HG03103 (cell line): ENCODE measurements at regions not wholly inside any gene's neighbourhood (a gene's known extent, or its start where the extent isn't known, plus 50 kb on each side); places are given as distances from the start of the nearest gene placed in this dataset.
"Not testable (repeated sequence)": the region's sequence is repeated elsewhere in the genome, so short reads cannot be mapped to it uniquely, and the experiment has no call there.

Source experiments
- ATAC-seq: cut with Tn5 transposase; IDR thresholded peaks from one replicate; pipeline ENCODE4 v1.9.1; 2021; ENCODE audit warnings: low read depth; ENCODE audit not compliant: unreplicated experiment

GRCh38 chr12:73001806-73002205 lies 729.6 kb downstream of the TRHDE start:
- ATAC-seq, result not testable (repeated sequence)

- ATAC-seq, result not testable (repeated sequence)
Observed at GRCh38 chr12:73002504-73002903, 730.3 kb downstream of the TRHDE start.

GRCh38 chr12:73009138-73009834 lies 737.1 kb downstream of the TRHDE start:
- ATAC-seq, result not testable (repeated sequence)

- ATAC-seq, result no peak
Observed at GRCh38 chr12:73017981-73018380, 745.8 kb downstream of the TRHDE start.

- ATAC-seq, result no peak
Observed at GRCh38 chr12:73053893-73054292, 781.7 kb downstream of the TRHDE start.

GRCh38 chr12:73057428-73057827 lies 785.3 kb downstream of the TRHDE start:
- ATAC-seq, result no peak

GRCh38 chr12:73065913-73066312 lies 793.7 kb downstream of the TRHDE start:
- ATAC-seq, result no peak

GRCh38 chr12:73067616-73068015 lies 795.4 kb downstream of the TRHDE start:
- no peak for ATAC-seq

GRCh38 chr12:73072214-73072613 lies 800.0 kb downstream of the TRHDE start:
- no peak for ATAC-seq

- ATAC-seq, result no peak
Observed at GRCh38 chr12:73076760-73077159, 804.6 kb downstream of the TRHDE start.

GRCh38 chr12:73083736-73084135 lies 811.6 kb downstream of the TRHDE start:
- no peak for ATAC-seq

- ATAC-seq, result no peak
Observed at GRCh38 chr12:73106296-73106695, 834.1 kb downstream of the TRHDE start.

GRCh38 chr12:73106896-73107295 lies 834.7 kb downstream of the TRHDE start:
- ATAC-seq, result no peak

GRCh38 chr12:73110816-73111215 lies 838.6 kb downstream of the TRHDE start:
- ATAC-seq, result no peak

GRCh38 chr12:73112035-73112816 lies 840.1 kb downstream of the TRHDE start:
- ATAC-seq, result no peak

- ATAC-seq, result no peak
Observed at GRCh38 chr12:73124480-73124879, 852.3 kb downstream of the TRHDE start.

GRCh38 chr12:73125148-73125547 lies 853.0 kb downstream of the TRHDE start:
- ATAC-seq, result no peak

- ATAC-seq, result no peak
Observed at GRCh38 chr12:73136386-73136785, 864.2 kb downstream of the TRHDE start.

- not testable (repeated sequence) for ATAC-seq
Observed at GRCh38 chr12:73139642-73140041, 867.5 kb downstream of the TRHDE start.

- ATAC-seq, result no peak
Observed at GRCh38 chr12:73158341-73158740, 886.2 kb downstream of the TRHDE start.

- ATAC-seq, result no peak
Observed at GRCh38 chr12:73159954-73160353, 887.8 kb downstream of the TRHDE start.

GRCh38 chr12:73161970-73162369 lies 889.8 kb downstream of the TRHDE start:
- no peak for ATAC-seq
